ENCODE measurements at regions not wholly inside any gene's neighbourhood (a gene's known extent, or its start where the extent isn't known, plus 50 kb on each side); places are given as distances from the start of the nearest gene placed in this dataset.
A peak's percentile ranks its signal among the peaks of the same experiment; 100 is the strongest.

GRCh38 chr2:16312771-16313170 lies 352.9 kb downstream of the CYRIA start:
- Histone ChIP-seq H3K9me3 (ENCODE audit: insufficient read depth in 2 of 2, low read depth in 1 of 2, low read length in 1 of 2) (no peaks in the 10 kb centered on the region), H3K4me3 (ENCODE audit: extremely low read depth in 1 of 4, insufficient read depth in 2 of 4, low read depth in 3 of 4, low read length in 4 of 4) (no peak overlapping the region), H3K18ac (ENCODE audit: extremely low read depth, low read length) (no peak overlapping the region), H3K4me2 (ENCODE audit: insufficient read depth in 1 of 2, low read depth in 2 of 2, low read length in 2 of 2) (no peak overlapping the region), H4K20me1 (replicated peaks in 1 of 2; ENCODE audit: control insufficient read depth in 1 of 2, insufficient read depth in 2 of 2, low read length in 2 of 2) (no peaks in the 10 kb centered on the region), H3K23me2 (ENCODE audit: low read depth, low read length) (no peaks in the 10 kb centered on the region), H4K5ac (ENCODE audit: insufficient read length, low read depth, low read length) (no peak overlapping the region), H2AFZ (ENCODE audit: low read length) (no peak overlapping the region), H3K56ac (replicated peaks; ENCODE audit: insufficient read length, low read depth, low read length) (no peak overlapping the region), H4K91ac (replicated peaks; ENCODE audit: insufficient read length, low read length) (no peak overlapping the region), H3K14ac (ENCODE audit: insufficient read length) (no peak overlapping the region), H2BK20ac (ENCODE audit: low read length) (no peak overlapping the region), H3K27ac (ENCODE audit: low read depth, low read length) (no peak overlapping the region), H3K9ac (replicated peaks in 1 of 4; ENCODE audit: extremely low read depth in 1 of 4, low read depth in 3 of 4, low read length in 3 of 4) (no peak overlapping the region), H3K23ac (ENCODE audit: insufficient read length) (no peak overlapping the region), H2AK5ac (ENCODE audit: low read depth, low read length) (no peak overlapping the region), H2BK12ac (ENCODE audit: low read depth, low read length) (peak overlapping the region; percentile 62; the same call in 1 of the 2 replicates), H3K79me1 (ENCODE audit: low read depth, low read length) (no peaks in the 10 kb centered on the region), H3K4me1 (replicated peaks in 1 of 4; ENCODE audit: control insufficient read depth in 3 of 4, insufficient read depth in 4 of 4, low read length in 3 of 4) (no peaks in the 10 kb centered on the region), H3K79me2 (ENCODE audit: control insufficient read depth in 1 of 2, insufficient read depth in 2 of 2, low read length in 2 of 2) (no peaks in the 10 kb centered on the region), H3K36me3 (ENCODE audit: control insufficient read depth in 2 of 4, insufficient read depth in 4 of 4, low read length in 3 of 4) (no peaks in the 10 kb centered on the region), H3K4ac (replicated peaks; ENCODE audit: insufficient read length, low read depth, low read length) (no peak overlapping the region), H3K27me3 (replicated peaks in 1 of 4; ENCODE audit: control insufficient read depth in 3 of 4, extremely low read depth in 1 of 4, insufficient read depth in 3 of 4, low read length in 3 of 4) (no peaks in the 10 kb centered on the region), H2BK120ac (replicated peaks; ENCODE audit: low read depth, low read length) (no peak overlapping the region), H4K8ac (ENCODE audit: extremely low read depth, insufficient read depth, low read length) (no peak overlapping the region; the same call in 1 of the 2 replicates), H2BK5ac (ENCODE audit: low read depth, low read length) (no peak overlapping the region), H2BK15ac (ENCODE audit: low read length) (no peak overlapping the region)
- CTCF ChIA-PET (ENCODE audit: partially characterized antibody), result no interaction called here
- 86% methylated on average over 2 of the region's 2 CpGs; no CpG with 5 or more reads in 1 of the 2 experiments for WGBS, 2 experiments (ENCODE audit: extremely low coverage in 1 of 2, insufficient coverage in 1 of 2, insufficient read length in 1 of 2, insufficient replicate concordance in 2 of 2, low coverage in 1 of 2, low lambda C conversion rate in 2 of 2, missing lambda C conversion rate in 1 of 2)
- DNase-seq (ENCODE audit: low read depth in 1 of 2, low spot score in 2 of 2), result no peak
- POLR2A ChIA-PET (ENCODE audit: partially characterized antibody), result no interaction called here
- FAIRE-seq, result no peak
- TF ChIP-seq CBX5 (IDR thresholded peaks at IDR 0.05; ENCODE audit: low read depth, low read length) (no peak), CBX8 (IDR thresholded peaks at IDR 0.05; ENCODE audit: borderline replicate concordance, low read depth, low read length) (no peak), CHD2 (IDR thresholded peaks at IDR 0.05; ENCODE audit: low read length) (no peak), POLR2AphosphoS5 (IDR thresholded peaks at IDR 0.05; ENCODE audit: low read depth, low read length) (no peak), SP1 (IDR thresholded peaks at IDR 0.05; ENCODE audit: low read depth, low read length) (no peak), CTCF (IDR thresholded peaks at IDR 0.05; ENCODE audit: control extremely low read depth in 1 of 3, insufficient read depth in 1 of 3, low read depth in 1 of 3, low read length in 3 of 3) (no peak), SIRT6 (IDR thresholded peaks at IDR 0.05; ENCODE audit: low read length) (no peak), CHD1 (IDR thresholded peaks at IDR 0.05; ENCODE audit: low read depth, low read length) (no peak), BRCA1 (IDR thresholded peaks at IDR 0.05; ENCODE audit: low read depth, low read length) (no peak), TAF7 (optimal IDR thresholded peaks at IDR 0.05; ENCODE audit: borderline replicate concordance, low read depth, low read length) (no peak), KDM4A (IDR thresholded peaks at IDR 0.05; ENCODE audit: low read depth, low read length, severe bottlenecking) (no peak), RAD21 (IDR thresholded peaks at IDR 0.05 in 1 of 2, conservative IDR thresholded peaks at IDR 0.05 in 1 of 2; ENCODE audit: low read depth in 2 of 2, low read length in 2 of 2) (no peak)

Measured in H1 (cell line).